A549 (cell line): ENCODE measurements at regions not wholly inside any gene's neighbourhood (a gene's known extent, or its start where the extent isn't known, plus 50 kb on each side); places are given as distances from the start of the nearest gene placed in this dataset.

Experiments used
- CHD2 ChIP-seq: fragments of 150-350 bp; IDR thresholded peaks from 2 replicates; pipeline ENCODE4 v1.6.1; 2014; ENCODE audit warnings: low read length; ENCODE audit not compliant: partially characterized antibody
- EP300 ChIP-seq, 2 experiments: fragments of >200 bp; sonication (Bioruptor Twin); formaldehyde crosslinking; IDR thresholded peaks; 2 replicates in 1 of 2; 3 replicates in 1 of 2; pipeline ENCODE4 v1.6.1; 2016 to 2017
- POLR2A ChIP-seq: IDR thresholded peaks from 2 replicates; pipeline ENCODE4 v1.6.1; 2012; ENCODE audit warnings: mild to moderate bottlenecking, low read length
- RAD21 ChIP-seq, 2 experiments: fragments of >200 bp in 1 of 2; sonication (Bioruptor Twin) in 1 of 2; formaldehyde crosslinking in 1 of 2; IDR thresholded peaks in 1 of 2; conservative IDR thresholded peaks in 1 of 2; 2 replicates in 1 of 2; 3 replicates in 1 of 2; pipeline ENCODE4 v1.6.1; 2012 to 2018; ENCODE audit warnings: inconsistent platforms in 1 of 2
- TF ChIP-seq, protein P1 (sequence below): fragments of 450-650 bp; IDR thresholded peaks from 2 replicates; pipeline ENCODE4 v1.6.1; 2014; ENCODE audit warnings: antibody characterized with exemption
- TF ChIP-seq, protein P2 (sequence below): IDR thresholded peaks from 2 replicates; pipeline ENCODE4 v1.6.1; 2012
- TF ChIP-seq, protein P3 (sequence below): fragments of >200 bp; sonication (Bioruptor Twin); formaldehyde crosslinking; IDR thresholded peaks from 3 replicates; pipeline ENCODE4 v1.5.1; 2016
- TF ChIP-seq, protein P4 (sequence below): fragments of 150-350 bp; IDR thresholded peaks from 2 replicates; pipeline ENCODE4 v1.6.1; 2014; ENCODE audit warnings: low read depth, mild to moderate bottlenecking, low read length

DNA sequence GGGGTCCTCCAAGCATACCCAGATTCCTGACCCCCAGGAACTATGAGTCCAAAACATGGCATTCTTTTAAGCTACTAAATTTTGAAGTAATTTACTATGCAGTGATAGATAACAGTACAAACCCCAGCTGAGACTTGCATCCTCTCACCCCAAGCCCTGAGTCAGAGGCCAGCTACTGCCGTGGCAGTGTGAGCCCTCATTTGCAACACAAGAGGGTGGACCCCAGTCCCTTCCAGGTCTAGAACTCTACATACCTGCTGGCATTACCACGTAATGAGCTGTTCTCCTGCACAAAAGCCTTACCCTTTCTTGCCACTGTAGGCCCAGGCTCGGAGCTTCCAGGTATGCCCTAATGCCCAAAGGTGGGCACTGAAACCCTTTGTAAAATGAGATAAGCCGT lies 108.6 kb upstream of the ERCC6L2 start:
- TF ChIP-seq, protein P1, sequence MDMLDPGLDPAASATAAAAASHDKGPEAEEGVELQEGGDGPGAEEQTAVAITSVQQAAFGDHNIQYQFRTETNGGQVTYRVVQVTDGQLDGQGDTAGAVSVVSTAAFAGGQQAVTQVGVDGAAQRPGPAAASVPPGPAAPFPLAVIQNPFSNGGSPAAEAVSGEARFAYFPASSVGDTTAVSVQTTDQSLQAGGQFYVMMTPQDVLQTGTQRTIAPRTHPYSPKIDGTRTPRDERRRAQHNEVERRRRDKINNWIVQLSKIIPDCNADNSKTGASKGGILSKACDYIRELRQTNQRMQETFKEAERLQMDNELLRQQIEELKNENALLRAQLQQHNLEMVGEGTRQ = no peak
- TF ChIP-seq RAD21 (conservative IDR thresholded peaks at IDR 0.05 in 1 of 2, IDR thresholded peaks at IDR 0.05 in 1 of 2) (no peak), EP300 (IDR thresholded peaks at IDR 0.05) (no peak), CHD2 (no peak), POLR2A (no peak)
- TF ChIP-seq, protein P2, sequence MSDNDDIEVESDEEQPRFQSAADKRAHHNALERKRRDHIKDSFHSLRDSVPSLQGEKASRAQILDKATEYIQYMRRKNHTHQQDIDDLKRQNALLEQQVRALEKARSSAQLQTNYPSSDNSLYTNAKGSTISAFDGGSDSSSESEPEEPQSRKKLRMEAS = no peak
- TF ChIP-seq, protein P3, sequence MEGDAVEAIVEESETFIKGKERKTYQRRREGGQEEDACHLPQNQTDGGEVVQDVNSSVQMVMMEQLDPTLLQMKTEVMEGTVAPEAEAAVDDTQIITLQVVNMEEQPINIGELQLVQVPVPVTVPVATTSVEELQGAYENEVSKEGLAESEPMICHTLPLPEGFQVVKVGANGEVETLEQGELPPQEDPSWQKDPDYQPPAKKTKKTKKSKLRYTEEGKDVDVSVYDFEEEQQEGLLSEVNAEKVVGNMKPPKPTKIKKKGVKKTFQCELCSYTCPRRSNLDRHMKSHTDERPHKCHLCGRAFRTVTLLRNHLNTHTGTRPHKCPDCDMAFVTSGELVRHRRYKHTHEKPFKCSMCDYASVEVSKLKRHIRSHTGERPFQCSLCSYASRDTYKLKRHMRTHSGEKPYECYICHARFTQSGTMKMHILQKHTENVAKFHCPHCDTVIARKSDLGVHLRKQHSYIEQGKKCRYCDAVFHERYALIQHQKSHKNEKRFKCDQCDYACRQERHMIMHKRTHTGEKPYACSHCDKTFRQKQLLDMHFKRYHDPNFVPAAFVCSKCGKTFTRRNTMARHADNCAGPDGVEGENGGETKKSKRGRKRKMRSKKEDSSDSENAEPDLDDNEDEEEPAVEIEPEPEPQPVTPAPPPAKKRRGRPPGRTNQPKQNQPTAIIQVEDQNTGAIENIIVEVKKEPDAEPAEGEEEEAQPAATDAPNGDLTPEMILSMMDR = no peak
- TF ChIP-seq, protein P4, sequence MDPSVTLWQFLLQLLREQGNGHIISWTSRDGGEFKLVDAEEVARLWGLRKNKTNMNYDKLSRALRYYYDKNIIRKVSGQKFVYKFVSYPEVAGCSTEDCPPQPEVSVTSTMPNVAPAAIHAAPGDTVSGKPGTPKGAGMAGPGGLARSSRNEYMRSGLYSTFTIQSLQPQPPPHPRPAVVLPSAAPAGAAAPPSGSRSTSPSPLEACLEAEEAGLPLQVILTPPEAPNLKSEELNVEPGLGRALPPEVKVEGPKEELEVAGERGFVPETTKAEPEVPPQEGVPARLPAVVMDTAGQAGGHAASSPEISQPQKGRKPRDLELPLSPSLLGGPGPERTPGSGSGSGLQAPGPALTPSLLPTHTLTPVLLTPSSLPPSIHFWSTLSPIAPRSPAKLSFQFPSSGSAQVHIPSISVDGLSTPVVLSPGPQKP = no peak
